ENCODE measurements at regions not wholly inside any gene's neighbourhood (a gene's known extent, or its start where the extent isn't known, plus 50 kb on each side); places are given as distances from the start of the nearest gene placed in this dataset.

- TF ChIP-seq CTCF (conservative IDR thresholded peaks at IDR 0.05; ENCODE audit: low read depth in 2 of 2) (no peak), POLR2AphosphoS5 (IDR thresholded peaks at IDR 0.05; ENCODE audit: low read depth) (no peak), EZH2phosphoT487 (IDR thresholded peaks at IDR 0.05; ENCODE audit: unreplicated experiment) (no peak)
- TF ChIP-seq, protein P1, sequence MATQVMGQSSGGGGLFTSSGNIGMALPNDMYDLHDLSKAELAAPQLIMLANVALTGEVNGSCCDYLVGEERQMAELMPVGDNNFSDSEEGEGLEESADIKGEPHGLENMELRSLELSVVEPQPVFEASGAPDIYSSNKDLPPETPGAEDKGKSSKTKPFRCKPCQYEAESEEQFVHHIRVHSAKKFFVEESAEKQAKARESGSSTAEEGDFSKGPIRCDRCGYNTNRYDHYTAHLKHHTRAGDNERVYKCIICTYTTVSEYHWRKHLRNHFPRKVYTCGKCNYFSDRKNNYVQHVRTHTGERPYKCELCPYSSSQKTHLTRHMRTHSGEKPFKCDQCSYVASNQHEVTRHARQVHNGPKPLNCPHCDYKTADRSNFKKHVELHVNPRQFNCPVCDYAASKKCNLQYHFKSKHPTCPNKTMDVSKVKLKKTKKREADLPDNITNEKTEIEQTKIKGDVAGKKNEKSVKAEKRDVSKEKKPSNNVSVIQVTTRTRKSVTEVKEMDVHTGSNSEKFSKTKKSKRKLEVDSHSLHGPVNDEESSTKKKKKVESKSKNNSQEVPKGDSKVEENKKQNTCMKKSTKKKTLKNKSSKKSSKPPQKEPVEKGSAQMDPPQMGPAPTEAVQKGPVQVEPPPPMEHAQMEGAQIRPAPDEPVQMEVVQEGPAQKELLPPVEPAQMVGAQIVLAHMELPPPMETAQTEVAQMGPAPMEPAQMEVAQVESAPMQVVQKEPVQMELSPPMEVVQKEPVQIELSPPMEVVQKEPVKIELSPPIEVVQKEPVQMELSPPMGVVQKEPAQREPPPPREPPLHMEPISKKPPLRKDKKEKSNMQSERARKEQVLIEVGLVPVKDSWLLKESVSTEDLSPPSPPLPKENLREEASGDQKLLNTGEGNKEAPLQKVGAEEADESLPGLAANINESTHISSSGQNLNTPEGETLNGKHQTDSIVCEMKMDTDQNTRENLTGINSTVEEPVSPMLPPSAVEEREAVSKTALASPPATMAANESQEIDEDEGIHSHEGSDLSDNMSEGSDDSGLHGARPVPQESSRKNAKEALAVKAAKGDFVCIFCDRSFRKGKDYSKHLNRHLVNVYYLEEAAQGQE (IDR thresholded peaks at IDR 0.05; ENCODE audit: unreplicated experiment) = no peak
Measured at GRCh38 chr12:111072299-111072698, 151.9 kb upstream of the MYL2 start.
